Keratinocyte (primary cell): ENCODE measurements at regions not wholly inside any gene's neighbourhood (a gene's known extent, or its start where the extent isn't known, plus 50 kb on each side); places are given as distances from the start of the nearest gene placed in this dataset.

ENCODE experiments used
- DNase-seq: peaks from one replicate; pipeline ENCODE4 v3.0.0-alpha.2; 2011; ENCODE audit warnings: low read depth, missing footprints, low spot score
- FAIRE-seq: peaks from 2 replicates; lab custom pipeline; 2011; peaks lifted over from hg19 to GRCh38; lab: Jason Lieb, UNC
- H2AFZ ChIP-seq: 2 replicates; pipeline ENCODE4 v1.6.0; 2012; ENCODE audit warnings: low read length, control low read depth, inconsistent platforms; ENCODE audit not compliant: control insufficient read depth
- H3K27ac ChIP-seq: 2 replicates; pipeline ENCODE4 v1.5.1; 2011; ENCODE audit warnings: low read length; ENCODE audit not compliant: control insufficient read depth, insufficient read depth
- H3K27me3 ChIP-seq: 3 replicates; pipeline ENCODE4 v1.6.0; 2011; ENCODE audit warnings: low read length; ENCODE audit not compliant: control insufficient read depth, insufficient read depth; ENCODE audit errors: extremely low read depth
- H3K36me3 ChIP-seq, 2 experiments: 2 replicates in 1 of 2; 3 replicates in 1 of 2; pipeline ENCODE4 v1.5.1; 2011; ENCODE audit warnings: low read length in 2 of 2, mild to moderate bottlenecking in 1 of 2; ENCODE audit not compliant: control insufficient read depth in 2 of 2, insufficient read depth in 2 of 2; ENCODE audit errors: extremely low read depth in 1 of 2
- H3K4me1 ChIP-seq: 3 replicates; pipeline ENCODE4 v1.5.1; 2011; ENCODE audit warnings: low read length; ENCODE audit not compliant: control insufficient read depth, insufficient read depth; ENCODE audit errors: extremely low read depth
- H3K4me2 ChIP-seq: 3 replicates; pipeline ENCODE4 v1.6.0; 2011; ENCODE audit warnings: low read depth, low read length; ENCODE audit not compliant: control insufficient read depth, insufficient read depth; ENCODE audit errors: extremely low read depth
- H3K4me3 ChIP-seq, 3 experiments: fragments of 200-600 bp in 1 of 3; sonication (generic) in 1 of 3; 2 replicates in 2 of 3; 3 replicates in 1 of 3; pipeline ENCODE4 v1.5.1; 2011 to 2016; ENCODE audit warnings: low read length in 3 of 3, mild to moderate bottlenecking in 3 of 3, control low read depth in 2 of 3, inconsistent platforms in 1 of 3, low read depth in 1 of 3, mixed read lengths in 1 of 3, mixed run types in 1 of 3, moderate library complexity in 1 of 3; ENCODE audit not compliant: control insufficient read depth in 2 of 3, insufficient read depth in 2 of 3; ENCODE audit errors: extremely low read depth in 1 of 3
- H3K79me2 ChIP-seq: 2 replicates; pipeline ENCODE4 v1.6.0; 2012; ENCODE audit warnings: low read length; ENCODE audit not compliant: control insufficient read depth, insufficient read depth
- H3K9ac ChIP-seq: 3 replicates; pipeline ENCODE4 v1.6.0; 2011; ENCODE audit warnings: low read length; ENCODE audit not compliant: control insufficient read depth, insufficient read depth; ENCODE audit errors: extremely low read depth
- H3K9me1 ChIP-seq: 3 replicates; pipeline ENCODE4 v1.6.0; 2011; ENCODE audit warnings: low read length; ENCODE audit not compliant: control insufficient read depth, insufficient read depth; ENCODE audit errors: extremely low read depth
- H3K9me3 ChIP-seq: 2 replicates; pipeline ENCODE4 v1.5.1; 2012; ENCODE audit warnings: low read depth, low read length; ENCODE audit not compliant: control insufficient read depth
- H4K20me1 ChIP-seq: 3 replicates; pipeline ENCODE4 v1.6.0; 2011; ENCODE audit warnings: low read length; ENCODE audit not compliant: control insufficient read depth, insufficient read depth; ENCODE audit errors: extremely low read depth
- CTCF ChIP-seq, 3 experiments: IDR thresholded peaks in 1 of 3; conservative IDR thresholded peaks in 1 of 3; optimal IDR thresholded peaks in 1 of 3; 2 replicates in 2 of 3; 3 replicates in 1 of 3; pipeline versions ENCODE3 to v1.5.1; 2011; ENCODE audit warnings: low read length in 3 of 3, mild to moderate bottlenecking in 3 of 3, moderate library complexity in 2 of 3, control low read depth in 1 of 3, inconsistent platforms in 1 of 3; ENCODE audit not compliant: insufficient read depth in 2 of 3; ENCODE audit errors: extremely low read depth in 1 of 3
- EZH2 ChIP-seq: IDR thresholded peaks from one replicate; pipeline ENCODE4 v1.6.1; 2012; ENCODE audit warnings: inconsistent platforms, mild to moderate bottlenecking, low read length, moderate library complexity
- dilution Hi-C: fragments of 300-500 bp; cut with MboI; formaldehyde crosslinking; loops from one replicate; pipeline ENCODE4 v1.7.0; 2020; ENCODE audit warnings: low sequenced_read_pairs; ENCODE audit not compliant: extremely low pct_ligation_motif_present

DNA sequence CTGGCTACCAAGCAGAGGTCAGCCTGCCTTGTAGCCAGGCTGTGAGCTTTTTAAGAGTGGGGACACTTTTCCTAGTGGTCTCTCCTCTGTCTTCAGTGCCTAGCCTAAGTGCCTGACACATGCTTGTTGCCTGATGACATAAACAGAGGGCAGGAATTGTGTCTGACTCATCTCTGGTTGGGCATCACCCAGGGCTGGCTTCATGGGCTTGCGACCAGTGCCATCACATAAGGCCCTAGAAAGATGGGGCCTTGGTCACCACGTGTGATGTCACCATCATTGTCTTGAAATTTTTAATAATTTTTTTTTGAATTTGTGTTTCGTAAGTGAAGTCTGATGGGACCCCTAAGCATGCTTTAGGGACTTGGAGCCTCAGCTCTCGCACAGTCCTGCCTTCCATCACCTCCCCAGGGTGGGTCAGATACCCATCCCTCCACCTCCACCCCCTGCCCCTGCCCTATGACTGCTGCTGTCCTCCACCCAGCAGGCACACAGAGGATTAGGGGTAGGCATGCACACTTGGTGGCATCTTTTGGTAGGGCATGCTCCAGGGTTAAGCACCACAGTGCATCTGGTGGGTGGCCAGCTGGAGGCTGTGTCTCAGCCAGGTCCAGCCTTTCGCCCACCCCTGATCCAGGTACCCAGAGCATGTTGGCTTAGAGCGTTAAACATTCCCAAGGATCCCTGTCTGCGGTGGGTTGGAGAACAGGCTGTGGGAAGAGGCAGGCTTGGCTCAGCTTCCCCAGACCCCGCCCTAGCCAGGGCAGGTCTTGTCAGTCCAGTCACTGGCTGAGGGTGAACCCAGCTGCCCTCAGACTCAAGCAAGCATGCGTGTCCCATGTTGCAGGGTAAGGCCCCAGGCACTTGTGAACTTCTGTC lies 80.1 kb upstream of the SH3PXD2B start:
- peak overlapping the region; percentile 35 for H3K4me2 ChIP-seq
- no peak overlapping the region for H3K27ac ChIP-seq
- no peak overlapping the region for H3K9ac ChIP-seq
- H3K9me3 ChIP-seq: no peaks in the 10 kb centered on the region
- no peaks in the 10 kb centered on the region for H4K20me1 ChIP-seq
- no peaks in the 10 kb centered on the region for H3K79me2 ChIP-seq
- H3K4me3 ChIP-seq: no peak overlapping the region
- no peak for FAIRE-seq
- H3K4me1 ChIP-seq: peaks cover 16% of the 10 kb centered on the region
- TF ChIP-seq CTCF (optimal IDR thresholded peaks at IDR 0.05 in 1 of 3, IDR thresholded peaks at IDR 0.05 in 1 of 3, conservative IDR thresholded peaks at IDR 0.05 in 1 of 3; ENCODE audit: extremely low read depth in 1 of 3, insufficient read depth in 2 of 3, low read length in 3 of 3) (no peak), EZH2 (no peak)
- no peaks in the 10 kb centered on the region for H3K9me1 ChIP-seq
- no peaks in the 10 kb centered on the region for H3K36me3 ChIP-seq
- dilution Hi-C loops: no loop called here
- no peak overlapping the region for H2AFZ ChIP-seq
- no peaks in the 10 kb centered on the region for H3K27me3 ChIP-seq
- DNase-seq: no peak

GRCh38 chr5:172533399-172534228 lies 79.3 kb upstream of the SH3PXD2B start:
- dilution Hi-C loops: no loop called here
- no peak for FAIRE-seq

More at GRCh38 chr5:172533399-172534228, 79.3 kb upstream of the SH3PXD2B start:
- Histone ChIP-seq H3K36me3 (no peaks in the 10 kb centered on the region), H4K20me1 (no peaks in the 10 kb centered on the region), H3K4me2 (peak overlapping the region; percentile 35), H3K27me3 (no peaks in the 10 kb centered on the region), H3K4me1 (peaks cover 16% of the 10 kb centered on the region), H3K27ac (no peak overlapping the region), H2AFZ (no peak overlapping the region), H3K4me3 (no peak overlapping the region), H3K79me2 (no peaks in the 10 kb centered on the region), H3K9ac (no peak overlapping the region), H3K9me3 (no peaks in the 10 kb centered on the region), H3K9me1 (no peaks in the 10 kb centered on the region)
- TF ChIP-seq CTCF (optimal IDR thresholded peaks at IDR 0.05 in 1 of 3, IDR thresholded peaks at IDR 0.05 in 1 of 3, conservative IDR thresholded peaks at IDR 0.05 in 1 of 3; ENCODE audit: extremely low read depth in 1 of 3, insufficient read depth in 2 of 3, low read length in 3 of 3) (no peak), EZH2 (no peak)
- no peak for DNase-seq
